H1 (cell line): ENCODE measurements at regions not wholly inside any gene's neighbourhood (a gene's known extent, or its start where the extent isn't known, plus 50 kb on each side); places are given as distances from the start of the nearest gene placed in this dataset.

Experiments used
- CTCF ChIA-PET: fragments of 300-600 bp; sonication (Branson Sonifier 250); formaldehyde crosslinking; loops from one replicate; lab custom pipeline; 2021; ENCODE audit not compliant: partially characterized antibody; lab: Charles Lee
- POLR2A ChIA-PET: fragments of 300-600 bp; sonication (Branson Sonifier 250); formaldehyde crosslinking; loops from one replicate; lab custom pipeline; 2021; ENCODE audit warnings: inconsistent platforms; ENCODE audit not compliant: partially characterized antibody; lab: Charles Lee
- DNase-seq, 2 experiments: peaks; one replicate each; pipeline versions ENCODE4 v3.0.0 to v3.0.0-alpha.2; 2010 to 2022; ENCODE audit warnings: low spot score in 2 of 2, low read depth in 1 of 2, mixed read lengths in 1 of 2
- FAIRE-seq: peaks from 2 replicates; lab custom pipeline; 2011; peaks lifted over from hg19 to GRCh38; lab: Jason Lieb, UNC
- H2AFZ ChIP-seq: 2 replicates; pipeline ENCODE4 v1.8.1; 2012; ENCODE audit warnings: low read length, inconsistent platforms
- H2AK5ac ChIP-seq: 2 replicates; pipeline ENCODE4 v1.6.1; 2013; ENCODE audit warnings: low read depth, low read length
- H2BK120ac ChIP-seq: replicated peaks from 2 replicates; pipeline ENCODE3; 2013; ENCODE audit warnings: low read depth, low read length, inconsistent platforms
- H2BK12ac ChIP-seq: 2 replicates; pipeline ENCODE4 v1.6.1; 2013; ENCODE audit warnings: low read depth, low read length
- H2BK15ac ChIP-seq: 2 replicates; pipeline ENCODE4 v1.6.1; 2013; ENCODE audit warnings: low read length
- H2BK20ac ChIP-seq: 2 replicates; pipeline ENCODE4 v1.6.1; 2013; ENCODE audit warnings: low read length
- H2BK5ac ChIP-seq: 2 replicates; pipeline ENCODE4 v1.6.1; 2013; ENCODE audit warnings: low read depth, low read length
- H3K14ac ChIP-seq: 2 replicates; pipeline ENCODE4 v1.6.1; 2013; ENCODE audit warnings: inconsistent platforms; ENCODE audit not compliant: insufficient read length
- H3K18ac ChIP-seq: 2 replicates; pipeline ENCODE4 v1.6.1; 2013; ENCODE audit warnings: low read length; ENCODE audit errors: extremely low read depth
- H3K23ac ChIP-seq: 2 replicates; pipeline ENCODE4 v1.6.1; 2013; ENCODE audit warnings: inconsistent platforms; ENCODE audit not compliant: insufficient read length
- H3K23me2 ChIP-seq: 2 replicates; pipeline ENCODE4 v1.6.1; 2013; ENCODE audit warnings: low read depth, low read length
- H3K27ac ChIP-seq: 2 replicates; pipeline ENCODE4 v1.6.1; 2011; ENCODE audit warnings: low read depth, low read length, inconsistent platforms
- H3K27me3 ChIP-seq, 4 experiments: replicated peaks in 1 of 4; 1 replicate in 1 of 4; 2 replicates in 3 of 4; pipeline versions ENCODE4 v1.6.1 to v1.8.1; 2011 to 2013; ENCODE audit warnings: low read length in 3 of 4, mild to moderate bottlenecking in 3 of 4, inconsistent platforms in 2 of 4, mixed read lengths in 2 of 4, moderate library complexity in 1 of 4; ENCODE audit not compliant: control insufficient read depth in 3 of 4, insufficient read depth in 3 of 4; ENCODE audit errors: extremely low read depth in 1 of 4
- H3K36me3 ChIP-seq, 4 experiments: 2 replicates each; pipeline versions ENCODE4 v1.6.1 to v1.8.1; 2011 to 2013; ENCODE audit warnings: mild to moderate bottlenecking in 4 of 4, low read length in 3 of 4, moderate library complexity in 2 of 4, control low read depth in 1 of 4, inconsistent platforms in 1 of 4; ENCODE audit not compliant: insufficient read depth in 4 of 4, control insufficient read depth in 2 of 4
- H3K4ac ChIP-seq: replicated peaks from 2 replicates; pipeline ENCODE3; 2013; ENCODE audit warnings: low read length, low read depth, mixed read lengths, inconsistent platforms; ENCODE audit not compliant: insufficient read length
- H3K4me1 ChIP-seq, 4 experiments: replicated peaks in 1 of 4; 1 replicate in 1 of 4; 2 replicates in 3 of 4; pipeline versions ENCODE4 v1.6.1 to v1.8.1; 2011 to 2013; ENCODE audit warnings: low read length in 3 of 4, inconsistent platforms in 2 of 4, mixed read lengths in 1 of 4; ENCODE audit not compliant: insufficient read depth in 4 of 4, control insufficient read depth in 3 of 4
- H3K4me2 ChIP-seq, 2 experiments: 2 replicates each; pipeline versions ENCODE4 v1.6.1 to v1.8.1; 2011 to 2013; ENCODE audit warnings: low read depth in 2 of 2, low read length in 2 of 2, control low read depth in 1 of 2, inconsistent platforms in 1 of 2, mild to moderate bottlenecking in 1 of 2; ENCODE audit not compliant: insufficient read depth in 1 of 2
- H3K4me3 ChIP-seq, 4 experiments: fragments of 200-600, 300-600 bp in 1 of 4; sonication (generic), shearing (Covaris generic), sonication (Bioruptor Twin) in 1 of 4; 2 replicates each; pipeline versions ENCODE4 v1.5.1 to v1.8.1; 2011 to 2016; ENCODE audit warnings: low read length in 4 of 4, low read depth in 3 of 4, control low read depth in 2 of 4, inconsistent platforms in 2 of 4, mild to moderate bottlenecking in 2 of 4, mixed read lengths in 1 of 4, moderate library complexity in 1 of 4; ENCODE audit not compliant: insufficient read depth in 2 of 4; ENCODE audit errors: extremely low read depth in 1 of 4
- H3K56ac ChIP-seq: replicated peaks from 2 replicates; pipeline ENCODE3; 2013; ENCODE audit warnings: low read depth, mild to moderate bottlenecking, mixed read lengths, low read length, inconsistent platforms; ENCODE audit not compliant: insufficient read length
- H3K79me1 ChIP-seq: 2 replicates; pipeline ENCODE4 v1.6.1; 2013; ENCODE audit warnings: low read depth, low read length, control low read depth
- H3K79me2 ChIP-seq, 2 experiments: 2 replicates each; pipeline versions ENCODE4 v1.6.1 to v1.8.1; 2012 to 2013; ENCODE audit warnings: low read length in 2 of 2, mild to moderate bottlenecking in 2 of 2, inconsistent platforms in 1 of 2; ENCODE audit not compliant: insufficient read depth in 2 of 2, control insufficient read depth in 1 of 2
- H3K9ac ChIP-seq, 4 experiments: replicated peaks in 1 of 4; 1 replicate in 1 of 4; 2 replicates in 3 of 4; pipeline versions ENCODE4 v1.6.1 to v1.8.1; 2011 to 2013; ENCODE audit warnings: low read depth in 3 of 4, low read length in 3 of 4, control low read depth in 2 of 4, mild to moderate bottlenecking in 2 of 4, moderate library complexity in 2 of 4, inconsistent platforms in 1 of 4; ENCODE audit errors: extremely low read depth in 1 of 4
- H3K9me3 ChIP-seq, 2 experiments: 2 replicates each; pipeline versions ENCODE4 v1.6.1 to v1.8.1; 2012 to 2013; ENCODE audit warnings: mild to moderate bottlenecking in 2 of 2, moderate library complexity in 2 of 2, control low read depth in 1 of 2, inconsistent platforms in 1 of 2, low read depth in 1 of 2, low read length in 1 of 2, mixed read lengths in 1 of 2; ENCODE audit not compliant: insufficient read depth in 2 of 2
- H4K20me1 ChIP-seq, 2 experiments: replicated peaks in 1 of 2; 2 replicates each; pipeline versions ENCODE3 to v1.8.1; 2011 to 2013; ENCODE audit warnings: inconsistent platforms in 2 of 2, low read length in 2 of 2, mild to moderate bottlenecking in 1 of 2; ENCODE audit not compliant: insufficient read depth in 2 of 2, control insufficient read depth in 1 of 2
- H4K5ac ChIP-seq: 2 replicates; pipeline ENCODE4 v1.6.1; 2013; ENCODE audit warnings: low read length, low read depth, mixed read lengths, inconsistent platforms; ENCODE audit not compliant: insufficient read length
- H4K8ac ChIP-seq: 2 replicates; pipeline ENCODE4 v1.8.0; 2013; ENCODE audit warnings: mild to moderate bottlenecking, moderate library complexity, low read length, inconsistent platforms; ENCODE audit not compliant: insufficient read depth; ENCODE audit errors: extremely low read depth
- H4K91ac ChIP-seq: replicated peaks from 2 replicates; pipeline ENCODE3; 2013; ENCODE audit warnings: low read length, mixed read lengths, inconsistent platforms; ENCODE audit not compliant: insufficient read length
- BACH1 ChIP-seq: IDR thresholded peaks from 2 replicates; pipeline ENCODE4 v1.6.1; 2012; ENCODE audit warnings: low read length, improper control_type of control experiment
- CBX8 ChIP-seq: fragments of 300-800, 300-1000 bp; sonication (generic); IDR thresholded peaks from 2 replicates; pipeline ENCODE4 v1.7.1; 2016; ENCODE audit warnings: low read depth, low read length, borderline replicate concordance
- EZH2 ChIP-seq: fragments of 200-600 bp; sonication (generic); IDR thresholded peaks from 2 replicates; pipeline ENCODE4 v1.7.1; 2012; ENCODE audit warnings: low read depth, mild to moderate bottlenecking, moderate library complexity, low read length, inconsistent platforms; ENCODE audit not compliant: severe bottlenecking
- GABPA ChIP-seq: IDR thresholded peaks from 2 replicates; pipeline ENCODE4 v1.6.1; 2011; ENCODE audit warnings: mild to moderate bottlenecking, low read length, moderate library complexity, borderline replicate concordance; ENCODE audit not compliant: insufficient read depth
- HDAC2 ChIP-seq, 2 experiments: fragments of 300-600 bp in 1 of 2; sonication (generic) in 1 of 2; IDR thresholded peaks; 2 replicates each; pipeline ENCODE4 v1.6.1; 2011 to 2012; ENCODE audit warnings: low read depth in 2 of 2, low read length in 2 of 2, mild to moderate bottlenecking in 2 of 2, moderate library complexity in 2 of 2, borderline replicate concordance in 1 of 2, inconsistent platforms in 1 of 2
- HDAC6 ChIP-seq: IDR thresholded peaks from one replicate; pipeline ENCODE4 v1.7.1; 2012; ENCODE audit warnings: low read depth, mild to moderate bottlenecking, inconsistent platforms, low read length, moderate library complexity
- MAFK ChIP-seq: IDR thresholded peaks from 2 replicates; pipeline ENCODE4 v1.6.1; 2012; ENCODE audit warnings: low read depth, mild to moderate bottlenecking, improper control_type of control experiment, low read length
- RAD21 ChIP-seq, 2 experiments: IDR thresholded peaks in 1 of 2; conservative IDR thresholded peaks in 1 of 2; 2 replicates each; pipeline ENCODE4 v1.6.1; 2011; ENCODE audit warnings: low read depth in 2 of 2, low read length in 2 of 2, improper control_type of control experiment in 1 of 2, inconsistent platforms in 1 of 2, mild to moderate bottlenecking in 1 of 2, moderate library complexity in 1 of 2
- SIX5 ChIP-seq: IDR thresholded peaks from 2 replicates; pipeline ENCODE4 v1.6.1; 2011; ENCODE audit warnings: mild to moderate bottlenecking, low read depth, low read length
- WGBS, 2 experiments: shearing (Covaris generic) in 1 of 2; methylation state at CpG; one replicate each; pipeline versions ENCODE4 v1.1.6 to v1.1.7; 2013 to 2015; ENCODE audit warnings: low lambda C conversion rate in 2 of 2, mixed read lengths in 2 of 2, inconsistent platforms in 1 of 2, low coverage in 1 of 2, missing lambda C conversion rate in 1 of 2; ENCODE audit not compliant: insufficient replicate concordance in 2 of 2, insufficient coverage in 1 of 2, insufficient read length in 1 of 2; ENCODE audit errors: extremely low coverage in 1 of 2, missing lambda C conversion rate in 1 of 2; 5-methylcytosine and 5-hydroxymethylcytosine counted together
- TF ChIP-seq, protein P1 (sequence below): IDR thresholded peaks from 2 replicates; pipeline ENCODE4 v1.6.1; 2011; ENCODE audit warnings: low read length, improper control_type of control experiment
- TF ChIP-seq, protein P2 (sequence below): IDR thresholded peaks from 2 replicates; pipeline ENCODE4 v1.6.1; 2012; ENCODE audit warnings: low read length, inconsistent platforms

GRCh38 chr5:167509076-167509475 is 782.4 kb upstream of the WWC1 start:
- no peak overlapping the region for H3K4me3 ChIP-seq
- no peak for FAIRE-seq
- H3K18ac ChIP-seq, result no peak overlapping the region
- TF ChIP-seq GABPA (no peak), SIX5 (no peak), MAFK (no peak), EZH2 (no peak), HDAC2 (IDR thresholded peaks at IDR 0.05; ENCODE audit: borderline replicate concordance in 1 of 2, low read depth in 2 of 2, low read length in 2 of 2) (no peak), RAD21 (IDR thresholded peaks at IDR 0.05 in 1 of 2, conservative IDR thresholded peaks at IDR 0.05 in 1 of 2; ENCODE audit: low read depth in 2 of 2, low read length in 2 of 2) (no peak), BACH1 (no peak), HDAC6 (no peak), CBX8 (no peak)
- TF ChIP-seq, protein P1, sequence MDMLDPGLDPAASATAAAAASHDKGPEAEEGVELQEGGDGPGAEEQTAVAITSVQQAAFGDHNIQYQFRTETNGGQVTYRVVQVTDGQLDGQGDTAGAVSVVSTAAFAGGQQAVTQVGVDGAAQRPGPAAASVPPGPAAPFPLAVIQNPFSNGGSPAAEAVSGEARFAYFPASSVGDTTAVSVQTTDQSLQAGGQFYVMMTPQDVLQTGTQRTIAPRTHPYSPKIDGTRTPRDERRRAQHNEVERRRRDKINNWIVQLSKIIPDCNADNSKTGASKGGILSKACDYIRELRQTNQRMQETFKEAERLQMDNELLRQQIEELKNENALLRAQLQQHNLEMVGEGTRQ, result no peak
- TF ChIP-seq, protein P2, sequence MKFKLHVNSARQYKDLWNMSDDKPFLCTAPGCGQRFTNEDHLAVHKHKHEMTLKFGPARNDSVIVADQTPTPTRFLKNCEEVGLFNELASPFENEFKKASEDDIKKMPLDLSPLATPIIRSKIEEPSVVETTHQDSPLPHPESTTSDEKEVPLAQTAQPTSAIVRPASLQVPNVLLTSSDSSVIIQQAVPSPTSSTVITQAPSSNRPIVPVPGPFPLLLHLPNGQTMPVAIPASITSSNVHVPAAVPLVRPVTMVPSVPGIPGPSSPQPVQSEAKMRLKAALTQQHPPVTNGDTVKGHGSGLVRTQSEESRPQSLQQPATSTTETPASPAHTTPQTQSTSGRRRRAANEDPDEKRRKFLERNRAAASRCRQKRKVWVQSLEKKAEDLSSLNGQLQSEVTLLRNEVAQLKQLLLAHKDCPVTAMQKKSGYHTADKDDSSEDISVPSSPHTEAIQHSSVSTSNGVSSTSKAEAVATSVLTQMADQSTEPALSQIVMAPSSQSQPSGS, result no peak

More at GRCh38 chr5:167509076-167509475, 782.4 kb upstream of the WWC1 start:
- Histone ChIP-seq H3K36me3 (no peaks in the 10 kb centered on the region), H3K79me1 (no peaks in the 10 kb centered on the region), H2BK5ac (no peak overlapping the region), H2BK20ac (no peak overlapping the region), H3K4me2 (no peak overlapping the region), H3K9ac (no peak overlapping the region), H3K4ac (no peak overlapping the region), H4K91ac (no peak overlapping the region), H3K14ac (no peak overlapping the region), H3K27me3 (no peaks in the 10 kb centered on the region), H3K56ac (no peak overlapping the region), H2BK120ac (no peak overlapping the region), H2AK5ac (no peak overlapping the region), H3K79me2 (no peaks in the 10 kb centered on the region), H2BK12ac (no peak overlapping the region), H3K23me2 (no peaks in the 10 kb centered on the region), H4K5ac (no peak overlapping the region), H3K23ac (no peak overlapping the region), H2BK15ac (no peak overlapping the region), H3K27ac (no peak overlapping the region), H3K4me1 (peaks cover 0 to 5% (median 3%) of the 10 kb centered on the region in 4 experiments; a peak in 4 of 7 replicates), H3K9me3 (no peaks in the 10 kb centered on the region), H4K20me1 (no peaks in the 10 kb centered on the region), H4K8ac (no peak overlapping the region), H2AFZ (no peak overlapping the region)
- WGBS, 2 experiments, result 93% methylated on average over 3 of the region's 3 CpGs; no CpG with 5 or more reads in 1 of the 2 experiments
- no peak for DNase-seq
- ChIA-PET CTCF (interaction anchor here (0.5 to 1.3 kb wide), 4 partner anchors 9 to 857 kb away, joined by 3 to 4 read pairs (median 4); no protein-coding TSS in a partner anchor), POLR2A (no interaction called here)
